Colonic mucosa (tissue), 4 donors: ENCODE measurements at regions not wholly inside any gene's neighbourhood (a gene's known extent, or its start where the extent isn't known, plus 50 kb on each side); places are given as distances from the start of the nearest gene placed in this dataset.
"Not testable (repeated sequence)": the region's sequence is repeated elsewhere in the genome, so short reads cannot be mapped to it uniquely, and the experiment has no call there.

Experiments used
- DNase-seq: peaks from one replicate; pipeline ENCODE4 v3.0.0-alpha.2; 2020
- H3K27ac ChIP-seq: fragments of 200-600 bp; one replicate; pipeline ENCODE4 v1.8.0; 2021
- H3K27me3 ChIP-seq: fragments of 200-600 bp; one replicate; pipeline ENCODE4 v1.8.0; 2021
- H3K36me3 ChIP-seq: fragments of 200-600 bp; one replicate; pipeline ENCODE4 v1.8.0; 2021
- H3K4me1 ChIP-seq: fragments of 200-600 bp; one replicate; pipeline ENCODE4 v1.8.0; 2021; ENCODE audit warnings: mild to moderate bottlenecking
- H3K4me3 ChIP-seq: fragments of 200-600 bp; one replicate; pipeline ENCODE4 v1.8.0; 2021
- H3K9ac ChIP-seq, 2 donors: one replicate each; pipeline ENCODE4 v1.7.0; 2013; ENCODE audit warnings: control low read depth in 2 of 2, low read depth in 2 of 2, low read length in 2 of 2
- H3K9me3 ChIP-seq: fragments of 200-600 bp; one replicate; pipeline ENCODE4 v1.8.0; 2021
- CTCF ChIP-seq: fragments of 200-600 bp; IDR thresholded peaks from one replicate; pipeline ENCODE4 v1.8.0; 2022; ENCODE audit warnings: antibody characterized with exemption, mild to moderate bottlenecking
- intact Hi-C: fragments of 100-400 bp; cut with DNase I; formaldehyde crosslinking; loops from one replicate; pipeline ENCODE4 v1.14.1; 2022
- donor health status: healthy.
- donor health status: DM: no; HTN: no; CAD: no.
- donor health status: DM: no; HTN: no; CAD: no.

GRCh38 chr14:56351861-56352260, 227.7 kb upstream of the TMEM260 start:
- no peaks in the 10 kb centered on the region for H3K4me1 ChIP-seq
- no peak for TF ChIP-seq CTCF
- intact Hi-C loops: no loop called here

GRCh38 chr14:56352999-56353398, 226.6 kb upstream of the TMEM260 start:
- H3K9me3 ChIP-seq: no peaks in the 10 kb centered on the region
- no peak overlapping the region for H3K9ac ChIP-seq
- H3K27ac ChIP-seq: no peak overlapping the region
- intact Hi-C loops: no loop called here
- no peaks in the 10 kb centered on the region for H3K4me1 ChIP-seq
- no peak for DNase-seq
- H3K27me3 ChIP-seq: no peaks in the 10 kb centered on the region
- H3K36me3 ChIP-seq: no peaks in the 10 kb centered on the region
- no peak for TF ChIP-seq CTCF
- no peak overlapping the region for H3K4me3 ChIP-seq

More at GRCh38 chr14:56351861-56352260, 227.7 kb upstream of the TMEM260 start:
- no peaks in the 10 kb centered on the region for H3K36me3 ChIP-seq
- no peak overlapping the region for H3K27ac ChIP-seq
- H3K9ac ChIP-seq: no peak overlapping the region
- no peaks in the 10 kb centered on the region for H3K27me3 ChIP-seq
- H3K9me3 ChIP-seq: no peaks in the 10 kb centered on the region
- no peak for DNase-seq
- H3K4me3 ChIP-seq: no peak overlapping the region

GRCh38 chr14:56357428-56357827, 222.2 kb upstream of the TMEM260 start:
- intact Hi-C loops: no loop called here
- Histone ChIP-seq H3K4me3 (no peak overlapping the region), H3K9ac (no peak overlapping the region), H3K4me1 (no peaks in the 10 kb centered on the region), H3K9me3 (no peaks in the 10 kb centered on the region), H3K36me3 (no peaks in the 10 kb centered on the region), H3K27ac (no peak overlapping the region), H3K27me3 (no peaks in the 10 kb centered on the region)
- no peak for TF ChIP-seq CTCF
- DNase-seq: no peak

- Histone ChIP-seq H3K9me3 (no peaks in the 10 kb centered on the region), H3K4me3 (no peak overlapping the region), H3K9ac (no peak overlapping the region), H3K4me1 (no peaks in the 10 kb centered on the region), H3K36me3 (no peaks in the 10 kb centered on the region), H3K27me3 (no peaks in the 10 kb centered on the region), H3K27ac (no peak overlapping the region)
- DNase-seq: no peak
- no peak for TF ChIP-seq CTCF
- intact Hi-C loops: no loop called here
These were observed 221.3 kb upstream of the TMEM260 start for GRCh38 chr14:56358275-56358674.

GRCh38 chr14:56358851-56359614, 220.6 kb upstream of the TMEM260 start:
- Histone ChIP-seq H3K9ac (no peak overlapping the region), H3K27ac (no peak overlapping the region), H3K36me3 (no peaks in the 10 kb centered on the region), H3K4me3 (no peak overlapping the region), H3K27me3 (no peaks in the 10 kb centered on the region), H3K4me1 (no peaks in the 10 kb centered on the region), H3K9me3 (no peaks in the 10 kb centered on the region)
- no peak for TF ChIP-seq CTCF
- DNase-seq: no peak
- intact Hi-C loops: no loop called here

GRCh38 chr14:56365663-56366062, 213.9 kb upstream of the TMEM260 start:
- H3K4me1 ChIP-seq, H3K27ac ChIP-seq, H3K36me3 ChIP-seq, intact Hi-C loops, H3K4me3 ChIP-seq, H3K27me3 ChIP-seq, H3K9me3 ChIP-seq, H3K9ac ChIP-seq, DNase-seq: not testable (repeated sequence)
